Testis (tissue), 2 donors: ENCODE measurements at regions not wholly inside any gene's neighbourhood (a gene's known extent, or its start where the extent isn't known, plus 50 kb on each side); places are given as distances from the start of the nearest gene placed in this dataset.

Experiments used
- CTCF ChIP-seq, 3 experiments: fragments of 450-650 bp in 2 of 3; fragments of 200-600 bp in 1 of 3; sonication (generic) in 1 of 3; IDR thresholded peaks; one replicate each; pipeline ENCODE4 v1.5.1; 2016 to 2019; ENCODE audit warnings: antibody characterized with exemption in 3 of 3, mild to moderate bottlenecking in 2 of 3, moderate library complexity in 1 of 3
- POLR2A ChIP-seq: fragments of 450-650 bp; IDR thresholded peaks from one replicate; pipeline ENCODE4 v1.6.1; 2017; ENCODE audit warnings: antibody characterized with exemption, mild to moderate bottlenecking, moderate library complexity

- no peak for TF ChIP-seq CTCF (IDR thresholded peaks at IDR 0.05)
- no peak for TF ChIP-seq POLR2A
Observed at GRCh38 chr20:22908437-22908836, 126.7 kb upstream of the SSTR4 start.
